Ovary (tissue), 3 donors: ENCODE measurements at regions not wholly inside any gene's neighbourhood (a gene's known extent, or its start where the extent isn't known, plus 50 kb on each side); places are given as distances from the start of the nearest gene placed in this dataset.

Experiments used
- CTCF ChIP-seq, 3 donors: fragments of 450-650 bp in 2 of 3; fragments of 200-600 bp in 1 of 3; IDR thresholded peaks; one replicate each; pipeline versions ENCODE4 v1.5.1 to v1.8.0; 2016 to 2022; ENCODE audit warnings: antibody characterized with exemption in 3 of 3, mild to moderate bottlenecking in 1 of 3
- POLR2A ChIP-seq: fragments of 450-650 bp; IDR thresholded peaks from one replicate; pipeline ENCODE4 v1.6.1; 2017; ENCODE audit warnings: antibody characterized with exemption, mild to moderate bottlenecking, moderate library complexity
- donor health status: DM: no; HTN: no; CAD: no.

- TF ChIP-seq CTCF (IDR thresholded peaks at IDR 0.05) (no peak), POLR2A (no peak)
Measured at GRCh38 chr12:92300777-92301176, 155.1 kb upstream of the BTG1 start.
